GM10266 (cell line): ENCODE measurements at regions not wholly inside any gene's neighbourhood (a gene's known extent, or its start where the extent isn't known, plus 50 kb on each side); places are given as distances from the start of the nearest gene placed in this dataset.

ENCODE experiments used
- DNase-seq: peaks from one replicate; pipeline ENCODE4 v3.0.0; 2012; ENCODE audit errors: extremely low spot score
- TF ChIP-seq, protein P1 (sequence below): IDR thresholded peaks from 2 replicates; pipeline ENCODE4 v1.5.1; 2012; ENCODE audit warnings: mild to moderate bottlenecking, low read depth; ENCODE audit not compliant: control insufficient read depth, insufficient read depth; ENCODE audit errors: missing control alignments

DNA sequence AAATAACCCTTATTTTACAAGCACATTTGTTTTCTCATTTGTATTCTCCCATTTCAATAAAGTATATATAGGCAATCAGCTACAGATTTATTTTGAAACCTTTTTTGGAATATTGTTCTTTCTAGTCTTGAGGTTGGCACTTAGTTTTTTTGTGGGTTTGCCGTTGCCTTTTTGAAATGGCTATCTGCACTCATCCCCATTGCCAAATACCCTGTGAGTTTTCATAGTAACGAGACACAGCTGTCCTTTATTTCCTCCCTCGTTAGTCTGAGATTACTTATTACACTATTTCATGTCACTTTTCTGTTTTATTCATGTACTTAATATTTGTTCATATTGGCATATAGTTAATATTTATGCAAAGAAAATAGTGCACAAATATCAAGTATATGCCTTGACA, 1104.0 kb downstream of the SLC6A15 start:
- TF ChIP-seq, protein P1, sequence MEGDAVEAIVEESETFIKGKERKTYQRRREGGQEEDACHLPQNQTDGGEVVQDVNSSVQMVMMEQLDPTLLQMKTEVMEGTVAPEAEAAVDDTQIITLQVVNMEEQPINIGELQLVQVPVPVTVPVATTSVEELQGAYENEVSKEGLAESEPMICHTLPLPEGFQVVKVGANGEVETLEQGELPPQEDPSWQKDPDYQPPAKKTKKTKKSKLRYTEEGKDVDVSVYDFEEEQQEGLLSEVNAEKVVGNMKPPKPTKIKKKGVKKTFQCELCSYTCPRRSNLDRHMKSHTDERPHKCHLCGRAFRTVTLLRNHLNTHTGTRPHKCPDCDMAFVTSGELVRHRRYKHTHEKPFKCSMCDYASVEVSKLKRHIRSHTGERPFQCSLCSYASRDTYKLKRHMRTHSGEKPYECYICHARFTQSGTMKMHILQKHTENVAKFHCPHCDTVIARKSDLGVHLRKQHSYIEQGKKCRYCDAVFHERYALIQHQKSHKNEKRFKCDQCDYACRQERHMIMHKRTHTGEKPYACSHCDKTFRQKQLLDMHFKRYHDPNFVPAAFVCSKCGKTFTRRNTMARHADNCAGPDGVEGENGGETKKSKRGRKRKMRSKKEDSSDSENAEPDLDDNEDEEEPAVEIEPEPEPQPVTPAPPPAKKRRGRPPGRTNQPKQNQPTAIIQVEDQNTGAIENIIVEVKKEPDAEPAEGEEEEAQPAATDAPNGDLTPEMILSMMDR: no peak
- DNase-seq: no peak

DNA sequence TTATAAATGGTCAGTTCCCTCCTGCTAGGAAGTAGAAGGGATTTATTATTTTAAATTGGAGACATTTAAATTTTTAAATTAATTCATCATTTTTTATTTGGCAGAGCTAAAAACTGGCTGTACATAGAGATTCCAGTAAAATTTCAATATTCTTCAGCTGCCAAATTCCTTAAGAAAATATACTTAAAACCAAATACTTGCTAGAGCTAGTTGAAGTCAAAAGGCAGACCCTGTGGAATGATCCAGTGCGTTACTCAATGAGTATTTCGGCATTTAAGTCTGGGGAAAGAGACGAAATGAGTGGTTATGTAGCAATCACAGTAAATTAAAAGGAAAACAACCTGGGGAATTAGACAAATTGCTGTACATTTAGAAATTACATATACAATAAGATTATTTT, 1104.7 kb downstream of the SLC6A15 start:
- TF ChIP-seq, protein P1: no peak
- DNase-seq: no peak

DNA sequence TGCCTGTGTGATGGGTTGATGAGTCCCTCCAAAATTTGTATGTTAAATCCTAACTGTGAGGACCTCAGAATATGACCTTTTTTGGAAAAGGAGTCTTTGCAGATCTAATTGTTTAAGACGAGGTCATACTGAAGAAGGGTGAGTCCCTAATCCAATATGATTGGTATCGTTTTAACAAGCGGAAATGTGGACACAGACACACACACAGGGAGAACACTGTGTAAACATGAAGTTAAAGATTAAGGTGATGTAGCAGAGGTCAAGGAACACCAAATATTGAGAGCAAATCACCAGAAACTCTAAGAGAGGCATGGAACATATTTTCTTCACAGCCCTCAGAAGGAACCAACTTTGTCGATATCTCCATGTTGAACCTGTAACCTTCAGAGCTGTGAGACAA, 1106.7 kb downstream of the SLC6A15 start:
- TF ChIP-seq, protein P1: no peak
- DNase-seq: no peak

DNA sequence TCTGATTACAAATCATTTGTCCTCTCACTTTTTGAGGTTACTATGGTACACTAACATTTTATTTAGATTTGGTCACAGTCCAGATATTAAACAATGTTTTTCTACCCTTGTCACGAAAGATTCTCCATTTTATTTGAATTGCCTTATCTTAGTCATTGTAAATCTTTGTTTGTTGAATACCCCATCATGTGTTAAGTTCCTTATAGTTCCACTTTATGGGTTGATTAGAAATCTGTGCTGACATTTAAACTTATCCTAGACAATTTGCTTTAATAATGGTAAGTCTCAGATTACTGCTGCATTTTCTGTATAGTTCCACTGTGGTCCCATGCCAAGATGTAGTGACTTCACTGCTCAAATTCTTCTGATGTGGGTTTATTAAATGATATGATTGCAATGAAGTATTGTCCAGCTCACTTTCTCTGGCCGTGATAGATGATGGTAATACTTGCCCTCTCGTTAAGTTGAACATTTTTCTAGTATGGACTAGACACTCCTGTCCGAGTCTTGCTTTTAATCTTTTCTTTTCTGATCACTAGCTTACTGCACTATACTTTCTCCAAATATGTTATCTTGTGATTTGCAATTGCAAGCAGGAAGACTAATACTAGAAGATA, 1107.3 kb downstream of the SLC6A15 start:
- no peak for DNase-seq
- TF ChIP-seq, protein P1: no peak

DNA sequence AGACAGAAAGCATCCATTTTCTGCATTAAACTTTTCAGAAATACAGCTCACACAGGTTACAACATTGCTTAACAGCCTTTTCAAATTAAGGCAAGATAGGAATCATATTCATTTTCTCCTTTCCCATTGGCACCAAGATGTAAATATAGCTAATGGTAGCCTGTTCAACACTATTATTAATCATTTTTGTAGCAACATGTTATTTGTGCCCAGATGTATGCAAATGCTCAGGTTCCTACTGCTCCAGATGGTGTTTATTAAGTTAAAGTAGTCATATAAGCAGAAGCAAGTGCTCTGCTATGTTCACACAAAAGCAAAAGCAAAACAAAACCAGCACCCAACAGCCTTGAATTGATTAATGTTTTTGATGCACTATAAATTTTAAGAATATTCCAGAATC, 1110.6 kb downstream of the SLC6A15 start:
- no peak for DNase-seq
- TF ChIP-seq, protein P1: no peak

DNA sequence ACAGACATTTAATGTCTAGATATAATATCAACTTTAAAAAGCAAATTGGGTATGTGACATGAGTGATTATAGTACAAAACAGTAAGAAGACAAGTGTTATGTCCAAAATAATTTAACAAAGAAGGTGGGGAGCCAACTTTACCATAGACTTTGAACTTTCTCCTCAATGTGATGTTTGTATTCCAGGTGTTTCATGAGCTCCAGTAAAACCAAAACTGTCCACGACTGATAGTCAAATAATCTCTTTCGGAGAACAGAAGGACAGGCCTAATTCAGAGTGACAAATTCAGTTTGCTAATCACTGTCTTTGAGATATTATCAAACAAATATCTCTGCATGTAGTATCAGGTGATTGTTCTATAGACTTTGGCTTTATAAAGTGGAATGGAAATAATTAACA, 1112.6 kb downstream of the SLC6A15 start:
- no peak for DNase-seq
- TF ChIP-seq, protein P1: no peak

DNA sequence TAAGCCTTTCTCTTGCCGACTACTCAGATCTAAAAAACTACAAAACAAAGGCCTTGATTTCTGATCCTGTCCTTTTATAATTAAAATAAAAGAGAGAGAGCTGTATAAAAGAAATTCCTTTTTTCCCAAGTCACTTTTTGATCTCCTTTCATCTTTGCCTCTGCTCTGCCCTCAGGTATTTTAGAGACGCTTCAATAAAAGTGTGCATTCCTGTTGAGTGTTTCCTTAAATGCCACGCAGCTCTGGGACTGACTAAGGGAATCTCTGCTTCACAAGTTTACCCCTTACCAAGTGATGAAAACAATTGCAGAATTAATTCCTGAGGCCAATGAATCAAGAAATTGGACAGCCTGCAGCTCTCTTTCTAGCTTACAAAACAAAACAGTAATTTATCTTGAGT, 1109.8 kb downstream of the TMTC2 start:
- TF ChIP-seq, protein P1: no peak
- no peak for DNase-seq
